ENCODE measurements at regions not wholly inside any gene's neighbourhood (a gene's known extent, or its start where the extent isn't known, plus 50 kb on each side); places are given as distances from the start of the nearest gene placed in this dataset.

GRCh38 chr4:98728871-98729270 is 70.5 kb upstream of the TSPAN5 start:
- no peak overlapping the region for H3K4me3 ChIP-seq (ENCODE audit: low read depth, low read length)
- TF ChIP-seq CTCF (IDR thresholded peaks at IDR 0.05; ENCODE audit: low read depth, low read length, missing control alignments) = no peak
- in situ Hi-C loops (cut with HindIII; ENCODE audit: low pct_ligation_motif_present, low sequenced_read_pairs) = no loop called here
- no peaks in the 10 kb centered on the region for H3K36me3 ChIP-seq (replicated peaks)
- no peak for DNase-seq
- H3K27ac ChIP-seq = no peak overlapping the region
- no peaks in the 10 kb centered on the region for H3K27me3 ChIP-seq (replicated peaks)

- in situ Hi-C loops (cut with HindIII; ENCODE audit: low pct_ligation_motif_present, low sequenced_read_pairs) = no loop called here
- DNase-seq = peak; percentile 70
These were observed 70.0 kb upstream of the TSPAN5 start for GRCh38 chr4:98728433-98728832.

GRCh38 chr4:98722000-98722399 is 63.6 kb upstream of the TSPAN5 start:
- H3K27ac ChIP-seq = no peak overlapping the region
- in situ Hi-C loops (cut with HindIII; ENCODE audit: low pct_ligation_motif_present, low sequenced_read_pairs) = no loop called here
- no peak overlapping the region for H3K4me3 ChIP-seq (ENCODE audit: low read depth, low read length)
- H3K36me3 ChIP-seq (replicated peaks) = no peaks in the 10 kb centered on the region
- no peaks in the 10 kb centered on the region for H3K27me3 ChIP-seq (replicated peaks)
- TF ChIP-seq CTCF (IDR thresholded peaks at IDR 0.05; ENCODE audit: low read depth, low read length, missing control alignments) = no peak
- DNase-seq = no peak

More at GRCh38 chr4:98728433-98728832, 70.0 kb upstream of the TSPAN5 start:
- no peaks in the 10 kb centered on the region for H3K36me3 ChIP-seq (replicated peaks)
- H3K27ac ChIP-seq = no peak overlapping the region
- no peak for TF ChIP-seq CTCF (IDR thresholded peaks at IDR 0.05; ENCODE audit: low read depth, low read length, missing control alignments)
- H3K4me3 ChIP-seq (ENCODE audit: low read depth, low read length) = no peak overlapping the region
- no peaks in the 10 kb centered on the region for H3K27me3 ChIP-seq (replicated peaks)

- no peaks in the 10 kb centered on the region for H3K27me3 ChIP-seq (replicated peaks)
- no peaks in the 10 kb centered on the region for H3K36me3 ChIP-seq (replicated peaks)
- DNase-seq = peak; percentile 14
- in situ Hi-C loops (cut with HindIII; ENCODE audit: low pct_ligation_motif_present, low sequenced_read_pairs) = no loop called here
- no peak overlapping the region for H3K27ac ChIP-seq
- H3K4me3 ChIP-seq (ENCODE audit: low read depth, low read length) = no peak overlapping the region
- no peak for TF ChIP-seq CTCF (IDR thresholded peaks at IDR 0.05; ENCODE audit: low read depth, low read length, missing control alignments)
These were observed 62.6 kb upstream of the TSPAN5 start for GRCh38 chr4:98720871-98721480.

- Histone ChIP-seq H3K4me3 (ENCODE audit: low read depth, low read length) (no peak overlapping the region), H3K27me3 (replicated peaks) (no peaks in the 10 kb centered on the region), H3K36me3 (replicated peaks) (no peaks in the 10 kb centered on the region), H3K27ac (no peak overlapping the region)
- TF ChIP-seq CTCF (IDR thresholded peaks at IDR 0.05; ENCODE audit: low read depth, low read length, missing control alignments) = no peak
- in situ Hi-C loops (cut with HindIII; ENCODE audit: low pct_ligation_motif_present, low sequenced_read_pairs) = no loop called here
- no peak for DNase-seq
These were observed 58.4 kb upstream of the TSPAN5 start for GRCh38 chr4:98716796-98717195.

GRCh38 chr4:98712607-98713006 is 54.2 kb upstream of the TSPAN5 start:
- DNase-seq = no peak
- Histone ChIP-seq H3K27me3 (replicated peaks) (no peaks in the 10 kb centered on the region), H3K27ac (no peak overlapping the region), H3K4me3 (ENCODE audit: low read depth, low read length) (no peak overlapping the region), H3K36me3 (replicated peaks) (no peaks in the 10 kb centered on the region)
- no peak for TF ChIP-seq CTCF (IDR thresholded peaks at IDR 0.05; ENCODE audit: low read depth, low read length, missing control alignments)
- in situ Hi-C loops (cut with HindIII; ENCODE audit: low pct_ligation_motif_present, low sequenced_read_pairs) = no loop called here
